Astrocyte of the spinal cord (primary cell): ENCODE measurements at regions not wholly inside any gene's neighbourhood (a gene's known extent, or its start where the extent isn't known, plus 50 kb on each side); places are given as distances from the start of the nearest gene placed in this dataset.
"Not testable (repeated sequence)": the region's sequence is repeated elsewhere in the genome, so short reads cannot be mapped to it uniquely, and the experiment has no call there.

Experiments used
- DNase-seq: peaks from one replicate; pipeline ENCODE4 v3.0.0; 2011; ENCODE audit warnings: low read depth, low spot score
- H3K4me3 ChIP-seq: 2 replicates; pipeline ENCODE4 v1.5.1; 2011; ENCODE audit warnings: low read depth, mild to moderate bottlenecking, low read length, moderate library complexity
- in situ Hi-C: cut with HindIII; loops from 2 replicates; pipeline ENCODE4 v1.10.0; 2017; ENCODE audit warnings: low sequenced_read_pairs
- TF ChIP-seq, protein P1 (sequence below): IDR thresholded peaks from 2 replicates; pipeline ENCODE4 v1.5.1; 2012; ENCODE audit warnings: low read depth, mild to moderate bottlenecking, low read length, inconsistent platforms

DNA sequence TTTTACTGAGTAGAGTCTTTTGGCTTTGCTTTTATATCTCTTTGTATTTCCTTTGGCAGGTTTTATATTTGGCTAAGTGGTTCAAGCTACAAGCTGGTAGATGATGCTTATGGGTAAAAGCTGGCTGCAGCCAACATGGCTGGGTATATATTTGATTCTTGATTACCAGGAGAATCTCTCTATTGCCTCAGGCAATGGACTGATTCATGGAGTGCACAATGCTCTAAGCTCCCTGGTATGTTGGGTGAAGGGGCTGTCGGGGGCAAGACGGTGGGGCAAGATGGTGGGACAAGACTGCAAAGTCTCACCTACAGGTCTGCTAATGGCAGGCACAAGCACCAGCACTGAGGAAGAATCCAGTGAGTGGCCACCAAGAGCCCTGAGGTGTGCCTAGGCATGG is 366.6 kb downstream of the DMAC1 start:
- no peak for DNase-seq
- H3K4me3 ChIP-seq: no peak overlapping the region
- in situ Hi-C loops: no loop called here
- TF ChIP-seq, protein P1, sequence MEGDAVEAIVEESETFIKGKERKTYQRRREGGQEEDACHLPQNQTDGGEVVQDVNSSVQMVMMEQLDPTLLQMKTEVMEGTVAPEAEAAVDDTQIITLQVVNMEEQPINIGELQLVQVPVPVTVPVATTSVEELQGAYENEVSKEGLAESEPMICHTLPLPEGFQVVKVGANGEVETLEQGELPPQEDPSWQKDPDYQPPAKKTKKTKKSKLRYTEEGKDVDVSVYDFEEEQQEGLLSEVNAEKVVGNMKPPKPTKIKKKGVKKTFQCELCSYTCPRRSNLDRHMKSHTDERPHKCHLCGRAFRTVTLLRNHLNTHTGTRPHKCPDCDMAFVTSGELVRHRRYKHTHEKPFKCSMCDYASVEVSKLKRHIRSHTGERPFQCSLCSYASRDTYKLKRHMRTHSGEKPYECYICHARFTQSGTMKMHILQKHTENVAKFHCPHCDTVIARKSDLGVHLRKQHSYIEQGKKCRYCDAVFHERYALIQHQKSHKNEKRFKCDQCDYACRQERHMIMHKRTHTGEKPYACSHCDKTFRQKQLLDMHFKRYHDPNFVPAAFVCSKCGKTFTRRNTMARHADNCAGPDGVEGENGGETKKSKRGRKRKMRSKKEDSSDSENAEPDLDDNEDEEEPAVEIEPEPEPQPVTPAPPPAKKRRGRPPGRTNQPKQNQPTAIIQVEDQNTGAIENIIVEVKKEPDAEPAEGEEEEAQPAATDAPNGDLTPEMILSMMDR: no peak

DNA sequence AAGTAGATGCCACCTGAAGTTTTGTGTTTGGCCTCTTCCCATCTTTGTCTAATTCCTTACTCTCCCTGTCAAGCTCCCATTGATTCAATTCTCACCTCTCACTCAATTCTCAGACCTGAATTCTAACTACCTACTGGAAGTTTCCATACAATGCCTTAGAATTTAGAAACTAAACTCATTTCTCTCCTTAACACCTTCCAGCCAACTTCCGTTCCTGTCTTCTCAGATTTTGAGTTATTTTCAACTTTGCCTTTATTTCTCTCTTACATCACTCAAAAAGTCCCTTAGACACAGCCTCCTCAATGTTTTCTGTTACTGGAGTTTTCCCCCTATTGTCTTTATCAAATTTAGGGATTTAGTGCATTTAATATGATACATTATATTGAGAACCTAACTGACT is 382.2 kb downstream of the DMAC1 start:
- in situ Hi-C loops, H3K4me3 ChIP-seq, DNase-seq: not testable (repeated sequence)

DNA sequence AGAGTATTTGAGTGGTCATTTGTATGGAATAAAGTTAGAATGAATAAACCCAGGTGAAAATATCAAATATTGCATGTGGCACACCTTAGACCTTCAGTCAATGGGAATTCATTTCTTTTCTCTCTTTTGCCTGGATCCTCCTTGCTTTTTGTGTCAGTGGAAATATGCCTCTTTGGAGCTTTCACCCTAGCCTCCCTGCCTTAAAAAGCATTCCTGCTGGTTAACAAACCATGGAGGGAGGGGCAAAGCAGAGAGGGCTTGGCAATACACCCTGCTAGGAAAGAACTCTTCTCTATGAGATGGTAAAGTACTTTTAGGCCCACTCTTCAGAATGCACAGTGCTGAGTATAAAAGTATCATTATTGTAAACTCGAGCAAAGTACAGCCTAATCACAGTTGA is 383.7 kb downstream of the DMAC1 start:
- in situ Hi-C loops: no loop called here
- no peak for DNase-seq
- H3K4me3 ChIP-seq: no peak overlapping the region
- TF ChIP-seq, protein P1: no peak

DNA sequence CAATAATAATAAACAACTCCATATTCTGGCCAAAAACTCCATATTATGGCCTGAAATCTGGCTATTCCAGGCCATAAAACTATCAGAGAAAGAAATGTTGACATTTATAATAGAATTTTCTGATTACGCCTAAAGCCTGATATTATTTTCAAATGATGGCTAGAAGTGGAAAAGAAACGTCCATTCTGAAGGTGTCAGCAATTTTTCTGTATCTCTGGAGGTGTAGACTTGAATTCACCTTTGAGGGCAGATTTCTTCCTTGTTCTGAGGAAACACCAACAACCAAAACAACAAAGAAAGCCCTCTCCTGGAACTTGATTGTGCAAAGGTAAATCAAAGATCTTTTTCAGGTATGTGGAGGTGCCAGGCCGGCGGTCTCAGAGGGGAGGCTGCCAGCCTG is 390.7 kb downstream of the DMAC1 start:
- TF ChIP-seq, protein P1: no peak
- no peak for DNase-seq
- no peak overlapping the region for H3K4me3 ChIP-seq
- in situ Hi-C loops: no loop called here

DNA sequence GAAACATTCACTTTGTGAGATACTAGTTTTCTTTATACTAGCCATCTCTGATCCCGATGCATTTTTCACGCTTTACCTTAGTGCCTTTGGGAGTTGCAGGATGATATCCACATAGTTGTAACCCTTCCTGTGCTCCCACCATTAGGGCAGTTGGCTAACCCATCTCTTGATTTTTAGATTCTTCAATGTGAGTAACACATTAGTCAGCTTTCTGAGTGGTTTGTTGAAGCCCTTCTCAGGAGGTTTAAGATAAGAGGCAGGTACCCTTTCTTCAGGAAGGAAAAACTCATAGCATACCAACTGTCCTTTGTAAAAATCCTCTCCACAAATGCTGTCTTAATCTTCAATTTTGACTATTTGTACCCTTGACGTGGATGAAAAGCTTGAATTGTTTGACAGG is 392.3 kb downstream of the DMAC1 start:
- H3K4me3 ChIP-seq: no peak overlapping the region
- DNase-seq: no peak
- in situ Hi-C loops: no loop called here
- TF ChIP-seq, protein P1: no peak

DNA sequence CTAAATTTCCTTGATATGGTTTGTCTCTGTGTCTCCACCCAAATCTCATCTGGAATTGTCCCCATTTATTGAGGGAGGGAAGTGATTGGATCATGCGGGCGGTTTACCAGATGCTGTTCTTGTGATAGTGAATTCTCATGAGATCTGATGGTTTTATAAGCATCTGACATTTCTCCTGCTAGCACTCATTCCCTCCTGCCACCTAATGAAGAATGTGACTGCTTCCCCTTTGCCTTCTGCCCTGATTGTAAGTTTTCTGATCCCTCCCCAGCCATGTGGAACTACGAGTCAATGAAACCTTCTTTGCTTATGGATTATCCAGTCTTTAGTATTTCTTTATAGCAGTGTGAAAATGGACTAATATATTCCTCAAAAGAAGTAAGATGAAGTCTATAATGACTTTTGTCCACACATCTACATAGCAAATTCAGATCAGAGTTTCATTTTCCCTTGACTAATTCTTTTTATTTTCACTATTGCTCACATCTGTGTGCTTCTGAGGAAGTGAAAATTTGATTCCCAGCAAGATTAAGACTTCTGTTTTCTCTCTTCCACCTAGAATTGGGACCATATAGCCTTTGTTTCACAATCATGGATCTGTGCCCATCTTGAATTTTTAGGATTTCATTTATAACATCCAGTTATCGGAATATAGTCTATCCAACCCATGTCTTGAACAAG is 393.5 kb downstream of the DMAC1 start:
- TF ChIP-seq, protein P1: no peak
- in situ Hi-C loops: no loop called here
- no peak overlapping the region for H3K4me3 ChIP-seq
- DNase-seq: no peak

DNA sequence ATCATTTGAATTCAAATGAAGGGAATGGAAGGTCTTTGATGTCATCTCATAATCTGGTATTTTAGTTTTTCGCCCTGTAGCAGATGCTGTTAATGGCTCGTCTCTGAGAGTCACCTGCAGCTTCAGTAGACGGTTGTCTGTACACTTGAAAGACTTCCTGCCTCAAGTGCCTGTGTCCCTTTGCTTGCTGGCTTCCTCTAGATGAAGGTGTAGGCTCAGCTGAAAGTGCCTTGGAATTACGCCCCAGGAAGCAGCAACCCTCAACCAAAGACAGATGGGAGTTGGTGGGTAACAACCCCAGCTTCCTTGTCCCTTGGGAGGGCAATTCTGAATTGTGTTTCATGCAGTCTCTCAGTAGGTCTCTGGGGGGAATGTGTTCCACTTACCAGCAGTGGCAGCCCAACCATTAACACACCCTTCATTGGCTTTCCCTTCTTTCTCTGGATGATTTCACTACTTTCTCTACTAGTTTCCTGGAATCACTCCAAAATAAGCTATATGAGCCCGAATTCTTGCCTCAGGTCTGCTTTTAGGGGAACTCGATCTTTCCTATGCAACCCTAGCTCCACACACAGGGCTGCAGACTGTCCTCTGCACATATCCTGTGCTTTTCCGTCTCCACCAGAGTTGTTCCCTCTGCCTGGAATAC is 395.6 kb downstream of the DMAC1 start:
- H3K4me3 ChIP-seq: no peak overlapping the region
- TF ChIP-seq, protein P1: no peak
- in situ Hi-C loops: no loop called here
- DNase-seq: no peak
